ENCODE measurements at regions not wholly inside any gene's neighbourhood (a gene's known extent, or its start where the extent isn't known, plus 50 kb on each side); places are given as distances from the start of the nearest gene placed in this dataset.
"Not testable (repeated sequence)": the region's sequence is repeated elsewhere in the genome, so short reads cannot be mapped to it uniquely, and the experiment has no call there.

- no peak for DNase-seq (ENCODE audit: low spot score)
Measured at GRCh38 chrX:125378205-125378604, 58.5 kb downstream of the TEX13C start.

- no peak for DNase-seq (ENCODE audit: low spot score)
Measured at GRCh38 chrX:125378770-125379169, 59.1 kb downstream of the TEX13C start.

DNA sequence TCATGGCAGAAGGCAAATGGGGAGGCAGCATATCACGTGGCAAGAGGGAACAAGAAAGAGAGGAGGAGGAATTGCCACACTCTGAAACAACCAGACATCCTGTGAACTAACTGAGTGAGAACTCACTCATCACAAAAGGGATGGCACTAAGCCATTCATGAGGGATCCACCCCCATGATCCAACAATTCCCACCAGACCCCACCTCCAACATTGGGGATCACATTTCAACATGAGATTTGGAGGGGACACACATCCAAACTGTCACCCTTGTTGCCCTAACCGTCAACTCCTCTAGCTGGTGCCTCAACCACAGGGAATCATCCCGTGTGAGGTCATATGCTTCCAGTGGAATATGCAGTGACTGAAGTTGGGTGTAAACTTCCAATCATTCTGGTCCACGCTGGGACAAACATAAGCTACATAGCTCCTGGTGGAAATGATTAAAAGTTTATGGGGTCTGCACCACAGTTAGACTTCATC is 62.5 kb downstream of the TEX13C start:
- DNase-seq (ENCODE audit: low spot score), result no peak

DNA sequence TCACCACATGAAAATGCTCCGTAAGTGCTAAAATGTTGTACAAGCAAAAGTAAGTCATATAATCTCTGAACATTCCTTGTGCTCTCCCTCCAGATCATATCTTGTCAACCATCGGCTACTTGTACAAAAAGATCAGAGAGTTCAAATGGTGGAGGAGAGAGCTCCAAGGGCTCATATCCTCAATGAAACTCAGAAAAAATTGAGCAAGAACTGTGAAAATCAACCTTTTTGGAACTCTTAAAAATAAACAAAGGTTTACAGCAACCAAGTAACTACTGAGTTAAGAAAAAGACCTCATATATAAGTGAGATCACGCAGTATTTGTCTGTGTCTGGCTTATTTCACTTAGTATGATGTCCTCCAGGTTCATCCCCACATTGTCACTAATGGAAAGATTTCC is 63.2 kb downstream of the TEX13C start:
- DNase-seq (ENCODE audit: low spot score), result no peak

DNA sequence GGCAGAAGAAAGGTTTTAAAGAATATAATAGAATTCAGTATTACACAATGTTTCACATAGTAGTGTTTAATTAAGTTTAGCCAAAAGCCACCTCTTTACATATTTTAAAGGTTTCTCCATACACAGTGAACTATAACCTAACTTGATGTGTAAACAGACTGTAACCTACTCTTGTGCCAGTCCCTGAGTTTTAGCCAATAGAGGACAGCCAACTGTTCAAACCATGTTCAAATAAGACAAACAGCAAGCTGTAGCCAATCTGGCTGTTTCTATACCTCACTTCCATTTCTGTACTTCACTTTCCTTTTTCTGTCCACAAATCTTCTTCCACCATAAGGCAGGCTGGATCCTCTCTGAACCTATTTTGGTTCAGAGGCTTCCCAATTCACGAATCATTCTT is 65.2 kb downstream of the TEX13C start:
- DNase-seq (ENCODE audit: low spot score), result no peak

- DNase-seq (ENCODE audit: low spot score), result no peak
Measured at GRCh38 chrX:125387945-125388344, 68.3 kb downstream of the TEX13C start.

- no peak for DNase-seq (ENCODE audit: low spot score)
Measured at GRCh38 chrX:125394449-125394848, 74.8 kb downstream of the TEX13C start.

- no peak for DNase-seq (ENCODE audit: low spot score)
Measured at GRCh38 chrX:125395626-125396025, 76.0 kb downstream of the TEX13C start.

GRCh38 chrX:125398959-125399440 is 79.3 kb downstream of the TEX13C start:
- no peak for DNase-seq (ENCODE audit: low spot score)

GRCh38 chrX:125402807-125403206 is 83.1 kb downstream of the TEX13C start:
- no peak for DNase-seq (ENCODE audit: low spot score)

GRCh38 chrX:125404667-125405160 is 85.0 kb downstream of the TEX13C start:
- DNase-seq (ENCODE audit: low spot score), result no peak

- no peak for DNase-seq (ENCODE audit: low spot score)
Measured at GRCh38 chrX:125405339-125405738, 85.7 kb downstream of the TEX13C start.

DNA sequence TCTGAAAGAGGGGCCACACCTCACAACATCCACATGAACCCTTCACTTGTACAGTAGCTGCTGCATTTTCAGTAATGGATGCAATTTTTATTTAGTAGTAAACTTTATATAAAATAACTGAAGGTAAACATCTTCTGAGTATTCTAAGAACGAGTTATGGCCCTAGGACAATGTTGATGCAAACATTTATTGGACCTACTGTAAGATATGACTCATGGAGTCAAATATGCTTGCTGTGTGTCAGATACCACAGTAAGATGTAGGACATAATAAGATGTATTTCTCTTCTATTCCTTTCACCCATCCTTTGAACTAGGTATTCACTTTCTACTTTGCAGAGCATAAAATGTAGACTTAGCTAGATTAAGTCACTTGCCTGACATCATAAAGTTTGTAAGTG is 87.6 kb downstream of the TEX13C start:
- no peak for DNase-seq (ENCODE audit: low spot score)

DNA sequence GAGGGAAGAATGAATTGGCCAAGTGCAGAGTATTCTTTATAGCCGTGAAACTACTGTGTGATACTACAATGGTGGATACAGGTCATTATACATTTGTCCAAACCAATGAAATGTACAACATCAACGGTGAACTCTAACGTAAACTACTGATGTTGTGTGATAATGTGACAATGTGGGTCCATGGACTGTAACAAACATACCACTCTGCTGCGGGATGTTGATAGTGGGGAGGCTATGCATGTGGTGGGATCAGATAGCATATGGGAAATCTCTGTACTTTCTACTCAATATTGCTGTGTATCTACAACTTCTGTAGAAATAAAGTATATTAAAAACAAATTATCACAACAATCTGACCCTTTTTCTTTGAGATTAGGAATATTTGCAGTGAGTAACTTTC is 101.1 kb downstream of the TEX13C start:
- DNase-seq (ENCODE audit: low spot score), result no peak

- no peak for DNase-seq (ENCODE audit: low spot score)
Measured at GRCh38 chrX:125422986-125423385, 103.3 kb downstream of the TEX13C start.

DNA sequence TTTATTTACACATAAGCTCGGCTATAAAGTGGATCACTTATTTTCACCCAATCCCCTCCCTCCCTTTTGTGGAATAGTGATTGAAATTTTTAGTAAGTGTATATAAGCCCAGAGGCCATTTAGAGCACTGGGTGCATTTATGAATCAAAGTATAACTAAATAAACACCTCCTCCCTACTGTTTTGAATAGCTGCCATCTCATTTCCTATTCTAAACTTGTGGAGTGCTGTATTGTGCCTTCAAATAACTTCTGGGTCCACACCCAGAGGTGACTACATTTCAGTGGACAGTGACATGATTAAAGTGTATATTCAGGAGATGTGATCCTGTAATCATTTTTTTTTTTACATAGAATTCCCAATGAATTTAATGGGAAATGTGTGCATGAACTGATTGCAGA is 104.9 kb downstream of the TEX13C start:
- no peak for DNase-seq (ENCODE audit: low spot score)

- DNase-seq (ENCODE audit: low spot score), result no peak
Measured at GRCh38 chrX:125436855-125437254, 117.2 kb downstream of the TEX13C start.

DNA sequence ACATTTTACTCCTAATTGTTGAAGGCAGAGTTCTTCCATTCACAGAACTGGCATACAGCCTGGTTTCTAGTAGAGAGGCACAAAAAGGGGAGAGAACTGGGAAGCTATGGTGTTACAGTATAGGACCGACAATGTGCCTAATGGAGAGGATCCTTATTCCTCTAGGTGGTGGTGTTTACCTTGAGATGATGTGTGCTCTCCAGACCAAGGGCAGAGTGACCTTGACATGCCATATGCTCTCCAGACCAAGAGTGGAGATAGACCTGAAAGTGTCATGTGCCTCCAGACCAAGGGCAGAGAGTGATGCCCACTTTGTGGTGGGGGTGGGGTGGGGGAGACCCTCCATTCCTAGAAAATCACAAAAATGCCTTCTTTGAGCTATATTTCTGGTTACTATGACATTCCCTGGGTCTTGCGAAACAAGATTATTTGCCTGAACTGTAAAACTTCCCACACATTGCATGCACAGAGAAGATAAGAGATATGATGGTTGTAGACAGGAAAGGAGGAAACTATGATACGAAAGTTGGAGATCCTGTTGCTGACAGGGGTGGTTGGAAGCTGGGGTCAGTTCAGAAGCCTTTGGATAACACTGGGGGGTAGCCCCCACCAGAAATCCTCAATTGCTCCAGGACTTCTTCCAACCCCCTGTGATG is 119.7 kb downstream of the TEX13C start:
- no peak for DNase-seq (ENCODE audit: low spot score)

GRCh38 chrX:125444659-125445058 is 125.0 kb downstream of the TEX13C start:
- DNase-seq (ENCODE audit: low spot score), result peak; percentile 15

DNA sequence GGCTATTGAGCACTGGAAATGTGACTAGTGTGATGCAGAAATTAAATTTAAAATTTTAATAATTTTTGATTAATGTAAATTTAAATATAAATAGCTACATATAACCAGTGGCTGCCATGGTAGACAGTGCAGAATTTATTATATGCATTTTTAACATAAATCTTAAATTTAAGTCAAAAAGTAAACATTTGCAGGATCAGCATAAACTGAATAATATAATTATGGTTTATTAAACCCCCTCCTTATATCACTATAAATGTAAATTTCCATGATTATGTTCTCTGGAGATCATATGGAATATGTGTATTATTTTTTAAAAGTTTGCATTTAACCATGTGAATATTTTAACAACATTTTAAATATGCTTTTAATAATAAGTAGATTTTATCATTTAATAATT is 155.8 kb downstream of the TEX13C start:
- no peak for DNase-seq (ENCODE audit: low spot score)

GRCh38 chrX:125492439-125492838 is 172.8 kb downstream of the TEX13C start:
- DNase-seq (ENCODE audit: low spot score), result no peak

GRCh38 chrX:125493004-125493403 is 173.3 kb downstream of the TEX13C start:
- not testable (repeated sequence) for DNase-seq (ENCODE audit: low spot score)

- DNase-seq (ENCODE audit: low spot score), result no peak
Measured at GRCh38 chrX:125497667-125498066, 178.0 kb downstream of the TEX13C start.

GRCh38 chrX:125503769-125504168 is 184.1 kb downstream of the TEX13C start:
- no peak for DNase-seq (ENCODE audit: low spot score)
